ENCODE measurements at regions not wholly inside any gene's neighbourhood (a gene's known extent, or its start where the extent isn't known, plus 50 kb on each side); places are given as distances from the start of the nearest gene placed in this dataset.

DNA sequence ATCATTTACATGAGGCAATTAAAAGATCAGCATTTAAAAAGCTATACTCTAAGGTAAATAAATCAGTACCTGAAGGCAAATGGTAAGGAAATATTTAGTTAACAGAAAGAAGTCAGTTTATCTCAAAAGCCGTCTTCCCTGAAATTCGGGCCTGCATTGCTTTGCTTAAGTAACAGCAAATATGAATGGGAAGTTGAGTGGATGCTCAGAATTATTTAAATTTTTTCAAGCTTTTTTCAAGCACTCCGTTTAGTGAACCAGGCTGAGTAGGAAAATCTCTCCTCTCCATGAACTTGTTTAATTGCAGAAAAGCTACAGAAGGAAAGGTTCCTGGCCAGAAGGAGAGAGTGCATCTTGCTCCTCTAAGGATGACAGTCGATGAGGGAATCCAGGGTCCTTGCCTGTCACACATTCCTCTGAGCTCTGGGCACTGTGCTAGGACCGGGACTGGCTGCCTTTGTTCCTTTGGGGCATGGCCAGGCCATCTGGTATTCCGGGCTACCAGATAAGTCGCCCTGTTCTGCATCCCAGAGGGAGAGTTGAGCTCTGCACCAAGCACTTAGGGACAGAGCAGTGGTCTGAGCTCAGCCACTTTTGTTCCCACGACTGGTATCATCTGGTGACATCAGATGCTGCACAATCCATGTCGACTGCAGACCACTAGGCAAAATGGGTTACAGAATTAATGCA is 77.6 kb downstream of the RIN2 start:
- Histone ChIP-seq H4K20me1 (ENCODE audit: insufficient read depth, low read length) (no peaks in the 10 kb centered on the region), H3K79me2 (ENCODE audit: insufficient read depth, low read length) (no peaks in the 10 kb centered on the region), H3K36me3 (replicated peaks in 1 of 2; ENCODE audit: control insufficient read depth in 1 of 2, insufficient read depth in 2 of 2, low read length in 2 of 2) (no peaks in the 10 kb centered on the region), H3K4me1 (ENCODE audit: insufficient read depth, low read length) (no peaks in the 10 kb centered on the region), H2AFZ (ENCODE audit: low read length) (no peak overlapping the region), H3K9ac (ENCODE audit: insufficient read depth, low read depth, low read length) (no peak overlapping the region), H3K4me3 (replicated peaks in 1 of 3; ENCODE audit: insufficient read depth in 1 of 3, low read depth in 2 of 3, low read length in 3 of 3) (no peak overlapping the region), H3K27me3 (ENCODE audit: control insufficient read depth in 1 of 2, insufficient read depth in 2 of 2, low read length in 2 of 2) (no peaks in the 10 kb centered on the region; a peak in 1 of 5 replicates), H3K4me2 (ENCODE audit: low read depth, low read length) (no peak overlapping the region), H3K27ac (ENCODE audit: extremely low read length, insufficient read depth, low read length) (no peak overlapping the region), H3K9me3 (ENCODE audit: low read length) (no peaks in the 10 kb centered on the region)
- FAIRE-seq (no peak), DNase-seq (ENCODE audit: low spot score) (no peak), ATAC-seq (no peak)
- no TSS peak for BruUV-seq (replicated peaks)
- POLR2A ChIA-PET: no interaction called here
- intact Hi-C loops (cut with micrococcal nuclease; ENCODE audit: unreplicated experiment) (no loop called here), in situ Hi-C loops (cut with HindIII; ENCODE audit: extremely low pct_ligation_motif_present, low pct_unique_long_range_greater_than_20kb) (no loop called here)
- 37% methylated on average over 9 of the region's 9 CpGs for WGBS (ENCODE audit: low lambda C conversion rate)
- CTCF ChIA-PET (ENCODE audit: low intra/inter-chr PET ratio, low total read pairs): no interaction called here
- no peak for TF ChIP-seq WIZ (CRISPR knock-in tag; IDR thresholded peaks at IDR 0.05)
- no peak for TF ChIP-seq ZNF839 (CRISPR knock-in tag; IDR thresholded peaks at IDR 0.05; ENCODE audit: borderline replicate concordance)
- no peak for TF ChIP-seq BRD4 (CRISPR knock-in tag; IDR thresholded peaks at IDR 0.05)
- TF ChIP-seq, protein P1, sequence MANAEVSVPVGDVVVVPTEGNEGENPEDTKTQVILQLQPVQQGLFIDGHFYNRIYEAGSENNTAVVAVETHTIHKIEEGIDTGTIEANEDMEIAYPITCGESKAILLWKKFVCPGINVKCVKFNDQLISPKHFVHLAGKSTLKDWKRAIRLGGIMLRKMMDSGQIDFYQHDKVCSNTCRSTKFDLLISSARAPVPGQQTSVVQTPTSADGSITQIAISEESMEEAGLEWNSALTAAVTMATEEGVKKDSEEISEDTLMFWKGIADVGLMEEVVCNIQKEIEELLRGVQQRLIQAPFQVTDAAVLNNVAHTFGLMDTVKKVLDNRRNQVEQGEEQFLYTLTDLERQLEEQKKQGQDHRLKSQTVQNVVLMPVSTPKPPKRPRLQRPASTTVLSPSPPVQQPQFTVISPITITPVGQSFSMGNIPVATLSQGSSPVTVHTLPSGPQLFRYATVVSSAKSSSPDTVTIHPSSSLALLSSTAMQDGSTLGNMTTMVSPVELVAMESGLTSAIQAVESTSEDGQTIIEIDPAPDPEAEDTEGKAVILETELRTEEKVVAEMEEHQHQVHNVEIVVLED (CRISPR knock-in tag; IDR thresholded peaks at IDR 0.05; ENCODE audit: borderline replicate concordance): no peak
- no peak for TF ChIP-seq ZFP37 (CRISPR knock-in tag; IDR thresholded peaks at IDR 0.05; ENCODE audit: borderline replicate concordance)
- TF ChIP-seq, protein P2, sequence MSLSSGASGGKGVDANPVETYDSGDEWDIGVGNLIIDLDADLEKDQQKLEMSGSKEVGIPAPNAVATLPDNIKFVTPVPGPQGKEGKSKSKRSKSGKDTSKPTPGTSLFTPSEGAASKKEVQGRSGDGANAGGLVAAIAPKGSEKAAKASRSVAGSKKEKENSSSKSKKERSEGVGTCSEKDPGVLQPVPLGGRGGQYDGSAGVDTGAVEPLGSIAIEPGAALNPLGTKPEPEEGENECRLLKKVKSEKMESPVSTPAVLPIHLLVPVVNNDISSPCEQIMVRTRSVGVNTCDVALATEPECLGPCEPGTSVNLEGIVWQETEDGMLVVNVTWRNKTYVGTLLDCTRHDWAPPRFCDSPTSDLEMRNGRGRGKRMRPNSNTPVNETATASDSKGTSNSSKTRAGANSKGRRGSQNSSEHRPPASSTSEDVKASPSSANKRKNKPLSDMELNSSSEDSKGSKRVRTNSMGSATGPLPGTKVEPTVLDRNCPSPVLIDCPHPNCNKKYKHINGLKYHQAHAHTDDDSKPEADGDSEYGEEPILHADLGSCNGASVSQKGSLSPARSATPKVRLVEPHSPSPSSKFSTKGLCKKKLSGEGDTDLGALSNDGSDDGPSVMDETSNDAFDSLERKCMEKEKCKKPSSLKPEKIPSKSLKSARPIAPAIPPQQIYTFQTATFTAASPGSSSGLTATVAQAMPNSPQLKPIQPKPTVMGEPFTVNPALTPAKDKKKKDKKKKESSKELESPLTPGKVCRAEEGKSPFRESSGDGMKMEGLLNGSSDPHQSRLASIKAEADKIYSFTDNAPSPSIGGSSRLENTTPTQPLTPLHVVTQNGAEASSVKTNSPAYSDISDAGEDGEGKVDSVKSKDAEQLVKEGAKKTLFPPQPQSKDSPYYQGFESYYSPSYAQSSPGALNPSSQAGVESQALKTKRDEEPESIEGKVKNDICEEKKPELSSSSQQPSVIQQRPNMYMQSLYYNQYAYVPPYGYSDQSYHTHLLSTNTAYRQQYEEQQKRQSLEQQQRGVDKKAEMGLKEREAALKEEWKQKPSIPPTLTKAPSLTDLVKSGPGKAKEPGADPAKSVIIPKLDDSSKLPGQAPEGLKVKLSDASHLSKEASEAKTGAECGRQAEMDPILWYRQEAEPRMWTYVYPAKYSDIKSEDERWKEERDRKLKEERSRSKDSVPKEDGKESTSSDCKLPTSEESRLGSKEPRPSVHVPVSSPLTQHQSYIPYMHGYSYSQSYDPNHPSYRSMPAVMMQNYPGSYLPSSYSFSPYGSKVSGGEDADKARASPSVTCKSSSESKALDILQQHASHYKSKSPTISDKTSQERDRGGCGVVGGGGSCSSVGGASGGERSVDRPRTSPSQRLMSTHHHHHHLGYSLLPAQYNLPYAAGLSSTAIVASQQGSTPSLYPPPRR (CRISPR knock-in tag; IDR thresholded peaks at IDR 0.05; ENCODE audit: borderline replicate concordance): no peak
- TF ChIP-seq, protein P3, sequence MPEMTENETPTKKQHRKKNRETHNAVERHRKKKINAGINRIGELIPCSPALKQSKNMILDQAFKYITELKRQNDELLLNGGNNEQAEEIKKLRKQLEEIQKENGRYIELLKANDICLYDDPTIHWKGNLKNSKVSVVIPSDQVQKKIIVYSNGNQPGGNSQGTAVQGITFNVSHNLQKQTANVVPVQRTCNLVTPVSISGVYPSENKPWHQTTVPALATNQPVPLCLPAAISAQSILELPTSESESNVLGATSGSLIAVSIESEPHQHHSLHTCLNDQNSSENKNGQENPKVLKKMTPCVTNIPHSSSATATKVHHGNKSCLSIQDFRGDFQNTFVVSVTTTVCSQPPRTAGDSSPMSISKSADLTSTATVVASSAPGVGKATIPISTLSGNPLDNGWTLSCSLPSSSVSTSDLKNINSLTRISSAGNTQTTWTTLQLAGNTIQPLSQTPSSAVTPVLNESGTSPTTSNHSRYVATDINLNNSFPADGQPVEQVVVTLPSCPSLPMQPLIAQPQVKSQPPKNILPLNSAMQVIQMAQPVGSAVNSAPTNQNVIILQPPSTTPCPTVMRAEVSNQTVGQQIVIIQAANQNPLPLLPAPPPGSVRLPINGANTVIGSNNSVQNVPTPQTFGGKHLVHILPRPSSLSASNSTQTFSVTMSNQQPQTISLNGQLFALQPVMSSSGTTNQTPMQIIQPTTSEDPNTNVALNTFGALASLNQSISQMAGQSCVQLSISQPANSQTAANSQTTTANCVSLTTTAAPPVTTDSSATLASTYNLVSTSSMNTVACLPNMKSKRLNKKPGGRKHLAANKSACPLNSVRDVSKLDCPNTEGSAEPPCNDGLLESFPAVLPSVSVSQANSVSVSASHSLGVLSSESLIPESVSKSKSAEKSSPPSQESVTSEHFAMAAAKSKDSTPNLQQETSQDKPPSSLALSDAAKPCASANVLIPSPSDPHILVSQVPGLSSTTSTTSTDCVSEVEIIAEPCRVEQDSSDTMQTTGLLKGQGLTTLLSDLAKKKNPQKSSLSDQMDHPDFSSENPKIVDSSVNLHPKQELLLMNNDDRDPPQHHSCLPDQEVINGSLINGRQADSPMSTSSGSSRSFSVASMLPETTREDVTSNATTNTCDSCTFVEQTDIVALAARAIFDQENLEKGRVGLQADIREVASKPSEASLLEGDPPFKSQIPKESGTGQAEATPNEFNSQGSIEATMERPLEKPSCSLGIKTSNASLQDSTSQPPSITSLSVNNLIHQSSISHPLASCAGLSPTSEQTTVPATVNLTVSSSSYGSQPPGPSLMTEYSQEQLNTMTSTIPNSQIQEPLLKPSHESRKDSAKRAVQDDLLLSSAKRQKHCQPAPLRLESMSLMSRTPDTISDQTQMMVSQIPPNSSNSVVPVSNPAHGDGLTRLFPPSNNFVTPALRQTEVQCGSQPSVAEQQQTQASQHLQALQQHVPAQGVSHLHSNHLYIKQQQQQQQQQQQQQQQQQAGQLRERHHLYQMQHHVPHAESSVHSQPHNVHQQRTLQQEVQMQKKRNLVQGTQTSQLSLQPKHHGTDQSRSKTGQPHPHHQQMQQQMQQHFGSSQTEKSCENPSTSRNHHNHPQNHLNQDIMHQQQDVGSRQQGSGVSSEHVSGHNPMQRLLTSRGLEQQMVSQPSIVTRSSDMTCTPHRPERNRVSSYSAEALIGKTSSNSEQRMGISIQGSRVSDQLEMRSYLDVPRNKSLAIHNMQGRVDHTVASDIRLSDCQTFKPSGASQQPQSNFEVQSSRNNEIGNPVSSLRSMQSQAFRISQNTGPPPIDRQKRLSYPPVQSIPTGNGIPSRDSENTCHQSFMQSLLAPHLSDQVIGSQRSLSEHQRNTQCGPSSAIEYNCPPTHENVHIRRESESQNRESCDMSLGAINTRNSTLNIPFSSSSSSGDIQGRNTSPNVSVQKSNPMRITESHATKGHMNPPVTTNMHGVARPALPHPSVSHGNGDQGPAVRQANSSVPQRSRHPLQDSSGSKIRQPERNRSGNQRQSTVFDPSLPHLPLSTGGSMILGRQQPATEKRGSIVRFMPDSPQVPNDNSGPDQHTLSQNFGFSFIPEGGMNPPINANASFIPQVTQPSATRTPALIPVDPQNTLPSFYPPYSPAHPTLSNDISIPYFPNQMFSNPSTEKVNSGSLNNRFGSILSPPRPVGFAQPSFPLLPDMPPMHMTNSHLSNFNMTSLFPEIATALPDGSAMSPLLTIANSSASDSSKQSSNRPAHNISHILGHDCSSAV (CRISPR knock-in tag; IDR thresholded peaks at IDR 0.05; ENCODE audit: borderline replicate concordance): no peak
- TF ChIP-seq, protein P4, sequence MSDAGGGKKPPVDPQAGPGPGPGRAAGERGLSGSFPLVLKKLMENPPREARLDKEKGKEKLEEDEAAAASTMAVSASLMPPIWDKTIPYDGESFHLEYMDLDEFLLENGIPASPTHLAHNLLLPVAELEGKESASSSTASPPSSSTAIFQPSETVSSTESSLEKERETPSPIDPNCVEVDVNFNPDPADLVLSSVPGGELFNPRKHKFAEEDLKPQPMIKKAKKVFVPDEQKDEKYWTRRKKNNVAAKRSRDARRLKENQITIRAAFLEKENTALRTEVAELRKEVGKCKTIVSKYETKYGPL (CRISPR knock-in tag; IDR thresholded peaks at IDR 0.05): no peak

Measured in HepG2 (cell line).